CD1c-positive myeloid dendritic cell (primary cell): ENCODE measurements at regions not wholly inside any gene's neighbourhood (a gene's known extent, or its start where the extent isn't known, plus 50 kb on each side); places are given as distances from the start of the nearest gene placed in this dataset.

Experiments used
- DNase-seq: peaks from one replicate; pipeline ENCODE4 v3.0.0-alpha.2; 2016; ENCODE audit errors: extremely low spot score

GRCh38 chr4:23333946-23334878, 555.6 kb downstream of the PPARGC1A start:
- peak; percentile 54 for DNase-seq

- DNase-seq: peak; percentile 7
Measured at GRCh38 chr4:23333556-23333945, 556.3 kb downstream of the PPARGC1A start.

- DNase-seq: no peak
Measured at GRCh38 chr4:23332313-23332712, 557.5 kb downstream of the PPARGC1A start.

- no peak for DNase-seq
Measured at GRCh38 chr4:23327120-23327519, 562.7 kb downstream of the PPARGC1A start.

- DNase-seq: no peak
Measured at GRCh38 chr4:23324021-23324690, 565.7 kb downstream of the PPARGC1A start.

GRCh38 chr4:23323436-23323835, 566.4 kb downstream of the PPARGC1A start:
- DNase-seq: no peak

GRCh38 chr4:23322732-23323131, 567.1 kb downstream of the PPARGC1A start:
- no peak for DNase-seq

- DNase-seq: no peak
Measured at GRCh38 chr4:23320931-23321587, 568.8 kb downstream of the PPARGC1A start.

GRCh38 chr4:23312686-23313085, 577.2 kb downstream of the PPARGC1A start:
- DNase-seq: no peak

- DNase-seq: no peak
Measured at GRCh38 chr4:23311983-23312382, 577.9 kb downstream of the PPARGC1A start.

GRCh38 chr4:23305026-23305425, 584.8 kb downstream of the PPARGC1A start:
- no peak for DNase-seq

GRCh38 chr4:23298371-23298770, 591.5 kb downstream of the PPARGC1A start:
- no peak for DNase-seq

GRCh38 chr4:23297327-23297726, 592.5 kb downstream of the PPARGC1A start:
- DNase-seq: no peak

- DNase-seq: no peak
Measured at GRCh38 chr4:23291139-23291538, 598.4 kb downstream of the GBA3 start.

- DNase-seq: no peak
Measured at GRCh38 chr4:23290656-23291055, 597.9 kb downstream of the GBA3 start.

- DNase-seq: no peak
Measured at GRCh38 chr4:23279377-23279986, 586.7 kb downstream of the GBA3 start.

- no peak for DNase-seq
Measured at GRCh38 chr4:23278845-23279244, 586.1 kb downstream of the GBA3 start.

- no peak for DNase-seq
Measured at GRCh38 chr4:23276076-23276475, 583.3 kb downstream of the GBA3 start.

- no peak for DNase-seq
Measured at GRCh38 chr4:23269566-23269965, 576.8 kb downstream of the GBA3 start.

GRCh38 chr4:23268072-23268771, 575.5 kb downstream of the GBA3 start:
- no peak for DNase-seq

- no peak for DNase-seq
Measured at GRCh38 chr4:23266401-23266800, 573.7 kb downstream of the GBA3 start.
